DOHH2 (cell line): ENCODE measurements at regions not wholly inside any gene's neighbourhood (a gene's known extent, or its start where the extent isn't known, plus 50 kb on each side); places are given as distances from the start of the nearest gene placed in this dataset.

Experiments
- EZH2phosphoT487 ChIP-seq: fragments of 200-600 bp; sonication (generic); IDR thresholded peaks from 2 replicates; pipeline ENCODE4 v1.6.1; 2017; ENCODE audit warnings: borderline replicate concordance, mild to moderate bottlenecking, antibody characterized with exemption, low read length, moderate library complexity, mixed read lengths
- TF ChIP-seq, protein P1 (sequence below): fragments of 200-600 bp; sonication (generic); IDR thresholded peaks from one replicate; pipeline ENCODE4 v1.5.1; 2014; ENCODE audit warnings: antibody characterized with exemption, mild to moderate bottlenecking, low read depth, low read length; ENCODE audit not compliant: poor library complexity, severe bottlenecking

DNA sequence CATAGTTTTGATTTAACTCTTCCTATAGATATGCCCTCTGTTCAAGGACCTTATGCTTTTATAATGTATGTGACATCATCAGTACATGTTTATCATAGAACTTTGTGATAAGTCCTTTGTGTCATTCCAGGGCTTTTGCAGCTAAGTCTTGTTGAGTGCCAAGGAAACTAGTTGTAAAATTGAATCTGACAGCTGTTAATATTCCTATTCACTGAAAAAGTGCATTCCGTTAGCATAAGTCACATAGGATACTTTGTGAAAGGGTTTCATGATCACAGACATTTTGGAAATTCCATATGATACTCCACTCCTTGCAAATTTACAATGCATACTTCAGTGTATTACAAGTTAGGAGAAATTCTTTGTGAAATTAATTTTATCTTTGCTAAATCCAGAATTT lies 503.4 kb downstream of the CCDC85A start:
- TF ChIP-seq, protein P1, sequence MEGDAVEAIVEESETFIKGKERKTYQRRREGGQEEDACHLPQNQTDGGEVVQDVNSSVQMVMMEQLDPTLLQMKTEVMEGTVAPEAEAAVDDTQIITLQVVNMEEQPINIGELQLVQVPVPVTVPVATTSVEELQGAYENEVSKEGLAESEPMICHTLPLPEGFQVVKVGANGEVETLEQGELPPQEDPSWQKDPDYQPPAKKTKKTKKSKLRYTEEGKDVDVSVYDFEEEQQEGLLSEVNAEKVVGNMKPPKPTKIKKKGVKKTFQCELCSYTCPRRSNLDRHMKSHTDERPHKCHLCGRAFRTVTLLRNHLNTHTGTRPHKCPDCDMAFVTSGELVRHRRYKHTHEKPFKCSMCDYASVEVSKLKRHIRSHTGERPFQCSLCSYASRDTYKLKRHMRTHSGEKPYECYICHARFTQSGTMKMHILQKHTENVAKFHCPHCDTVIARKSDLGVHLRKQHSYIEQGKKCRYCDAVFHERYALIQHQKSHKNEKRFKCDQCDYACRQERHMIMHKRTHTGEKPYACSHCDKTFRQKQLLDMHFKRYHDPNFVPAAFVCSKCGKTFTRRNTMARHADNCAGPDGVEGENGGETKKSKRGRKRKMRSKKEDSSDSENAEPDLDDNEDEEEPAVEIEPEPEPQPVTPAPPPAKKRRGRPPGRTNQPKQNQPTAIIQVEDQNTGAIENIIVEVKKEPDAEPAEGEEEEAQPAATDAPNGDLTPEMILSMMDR: no peak
- no peak for TF ChIP-seq EZH2phosphoT487
